GM23248 (cell line): ENCODE measurements at regions not wholly inside any gene's neighbourhood (a gene's known extent, or its start where the extent isn't known, plus 50 kb on each side); places are given as distances from the start of the nearest gene placed in this dataset.

Source experiments
- EZH2 ChIP-seq: fragments of 200-600 bp; sonication (generic); IDR thresholded peaks from 2 replicates; pipeline ENCODE4 v1.6.1; 2018; ENCODE audit warnings: antibody characterized with exemption, mild to moderate bottlenecking; ENCODE audit not compliant: insufficient read depth, poor library complexity, severe bottlenecking
- EZH2phosphoT487 ChIP-seq: fragments of 200-600 bp; sonication (generic); IDR thresholded peaks from 2 replicates; pipeline ENCODE4 v1.6.1; 2018; ENCODE audit warnings: antibody characterized with exemption, moderate library complexity, mild to moderate bottlenecking, low read depth; ENCODE audit not compliant: insufficient read depth

DNA sequence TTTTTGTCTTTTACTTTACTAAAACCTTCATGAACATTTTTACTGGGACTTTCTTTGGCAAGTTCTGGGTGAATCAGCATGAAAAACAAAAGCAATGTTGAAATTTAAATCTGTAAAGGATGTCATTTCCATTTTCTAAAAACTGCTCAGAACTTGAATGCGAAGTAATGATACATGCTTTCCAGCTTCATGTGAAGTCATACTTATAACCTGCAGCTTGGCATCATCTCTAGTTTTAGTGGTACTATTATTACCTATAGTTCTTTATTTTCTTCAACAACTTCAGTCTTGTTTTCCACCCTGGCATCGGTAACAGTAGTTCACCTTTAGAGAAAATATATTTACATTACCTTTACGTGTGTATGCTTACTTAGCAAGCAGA is 421.4 kb upstream of the DIPK2B start:
- TF ChIP-seq EZH2 (no peak), EZH2phosphoT487 (no peak)
